ENCODE measurements at regions not wholly inside any gene's neighbourhood (a gene's known extent, or its start where the extent isn't known, plus 50 kb on each side); places are given as distances from the start of the nearest gene placed in this dataset.
"Not testable (repeated sequence)": the region's sequence is repeated elsewhere in the genome, so short reads cannot be mapped to it uniquely, and the experiment has no call there.

GRCh38 chr4:159925770-159926169 is 822.9 kb downstream of the RAPGEF2 start:
- H3K4me1 ChIP-seq: no peaks in the 10 kb centered on the region
- H3K9me3 ChIP-seq: peaks cover 0 to 43% (median 3%) of the 10 kb centered on the region in 4 donors
- no peak overlapping the region for H3K27ac ChIP-seq
- H3K27me3 ChIP-seq: no peaks in the 10 kb centered on the region
- DNase-seq (ENCODE audit: low spot score in 2 of 2): no peak
- no peak overlapping the region for H3K4me3 ChIP-seq
- TF ChIP-seq POLR2A (IDR thresholded peaks at IDR 0.05) (no peak), EP300 (IDR thresholded peaks at IDR 0.05) (no peak), CTCF (IDR thresholded peaks at IDR 0.05) (no peak)
- WGBS, 2 donors: 92 to 98% methylated on average over 3 of the region's 3 CpGs
- H3K36me3 ChIP-seq: no peaks in the 10 kb centered on the region

- H3K27ac ChIP-seq: no peak overlapping the region
- H3K27me3 ChIP-seq: no peaks in the 10 kb centered on the region
- whole genome bisulfite sequencing, 2 donors: 58 to 68% methylated on average over 1 of the region's 1 CpG
- peaks cover 0 to 46% (median 3%) of the 10 kb centered on the region in 4 donors for H3K9me3 ChIP-seq
- no peaks in the 10 kb centered on the region for H3K36me3 ChIP-seq
- no peak for TF ChIP-seq EP300 (IDR thresholded peaks at IDR 0.05)
- TF ChIP-seq CTCF (IDR thresholded peaks at IDR 0.05): no peak
- no peak for TF ChIP-seq POLR2A (IDR thresholded peaks at IDR 0.05)
- H3K4me3 ChIP-seq: no peak overlapping the region
- no peaks in the 10 kb centered on the region for H3K4me1 ChIP-seq
- DNase-seq (ENCODE audit: low spot score in 2 of 2): no peak
These were observed 824.0 kb downstream of the RAPGEF2 start for GRCh38 chr4:159926871-159927270.

GRCh38 chr4:159927781-159928180 is 824.9 kb downstream of the RAPGEF2 start:
- 78 to 83% methylated on average over 6 of the region's 6 CpGs for WGBS, 2 donors

GRCh38 chr4:159934602-159935001 is 831.7 kb downstream of the RAPGEF2 start:
- not testable (repeated sequence) for H3K36me3 ChIP-seq; H3K4me1 ChIP-seq; H3K27ac ChIP-seq; DNase-seq (ENCODE audit: low spot score in 2 of 2); H3K4me3 ChIP-seq; H3K27me3 ChIP-seq
- peaks cover 0 to 29% (median 0%) of the 10 kb centered on the region in 4 donors for H3K9me3 ChIP-seq
- WGBS, 2 donors: 97 to 100% methylated on average over 6 to 8 of the region's 8 CpGs

More at GRCh38 chr4:159927781-159928180, 824.9 kb downstream of the RAPGEF2 start:
- Histone ChIP-seq H3K36me3 (no peaks in the 10 kb centered on the region), H3K4me1 (no peaks in the 10 kb centered on the region), H3K27me3 (no peaks in the 10 kb centered on the region), H3K9me3 (peaks cover 0 to 46% (median 3%) of the 10 kb centered on the region in 4 donors), H3K27ac (no peak overlapping the region), H3K4me3 (no peak overlapping the region)
- no peak for DNase-seq (ENCODE audit: low spot score in 2 of 2)
- TF ChIP-seq CTCF (IDR thresholded peaks at IDR 0.05) (no peak), EP300 (IDR thresholded peaks at IDR 0.05) (no peak), POLR2A (IDR thresholded peaks at IDR 0.05) (no peak)

- no peaks in the 10 kb centered on the region for H3K4me1 ChIP-seq
- DNase-seq (ENCODE audit: low spot score in 2 of 2): no peak
- no peak overlapping the region for H3K4me3 ChIP-seq
- H3K27ac ChIP-seq: no peak overlapping the region
- no peaks in the 10 kb centered on the region for H3K27me3 ChIP-seq
- 79 to 81% methylated on average over 3 of the region's 3 CpGs for WGBS, 2 donors
- H3K36me3 ChIP-seq: no peaks in the 10 kb centered on the region
- H3K9me3 ChIP-seq: peaks cover 0 to 21% (median 0%) of the 10 kb centered on the region in 4 donors
- TF ChIP-seq EP300 (IDR thresholded peaks at IDR 0.05): no peak
- TF ChIP-seq CTCF (IDR thresholded peaks at IDR 0.05): no peak
- no peak for TF ChIP-seq POLR2A (IDR thresholded peaks at IDR 0.05)
These were observed 834.7 kb downstream of the RAPGEF2 start for GRCh38 chr4:159937595-159937994.

GRCh38 chr4:159939681-159940080 is 836.8 kb downstream of the RAPGEF2 start:
- H3K4me1 ChIP-seq; H3K27me3 ChIP-seq; H3K4me3 ChIP-seq; DNase-seq (ENCODE audit: low spot score in 2 of 2); H3K9me3 ChIP-seq; H3K27ac ChIP-seq; H3K36me3 ChIP-seq: not testable (repeated sequence)
- 100% methylated on average over 8 of the region's 25 CpGs; no CpG with 5 or more reads in 1 of the 2 donors for WGBS, 2 donors
